ENCODE measurements at regions not wholly inside any gene's neighbourhood (a gene's known extent, or its start where the extent isn't known, plus 50 kb on each side); places are given as distances from the start of the nearest gene placed in this dataset.

GRCh38 chr2:144026753-144027152, 493.2 kb downstream of the ZEB2 start:
- Histone ChIP-seq H3K27me3 (ENCODE audit: control insufficient read depth, insufficient read depth, low read length) (no peaks in the 10 kb centered on the region), H3K27ac (ENCODE audit: low read length) (no peak overlapping the region), H3K4me1 (ENCODE audit: control insufficient read depth, insufficient read depth, low read length) (no peaks in the 10 kb centered on the region), H3K4me3 (ENCODE audit: low read length) (no peak overlapping the region), H3K36me3 (ENCODE audit: control insufficient read depth, insufficient read depth, low read length) (no peaks in the 10 kb centered on the region), H3K9me3 (ENCODE audit: control insufficient read depth, insufficient read depth, low read length) (no peaks in the 10 kb centered on the region)
- Mint-ChIP-seq H3K4me3 (no peak overlapping the region), H3K4me1 (no peaks in the 10 kb centered on the region), H3K36me3 (no peaks in the 10 kb centered on the region), H3K27me3 (ENCODE audit: low read depth in 2 of 2) (no peaks in the 10 kb centered on the region), H3K9me3 (no peaks in the 10 kb centered on the region), H3K27ac (no peak overlapping the region)
- no peak for ATAC-seq
- WGBS (ENCODE audit: insufficient coverage) = no CpG with 5 or more reads among the region's 1 CpG
- intact Hi-C loops (cut with micrococcal nuclease) = no loop called here
- DNase-seq = no peak
- no peak for TF ChIP-seq CTCF (IDR thresholded peaks at IDR 0.05)

GRCh38 chr2:144020047-144020446, 499.9 kb downstream of the ZEB2 start:
- Mint-ChIP-seq H3K4me3 (no peak overlapping the region), H3K36me3 (no peaks in the 10 kb centered on the region), H3K27me3 (ENCODE audit: low read depth in 2 of 2) (no peaks in the 10 kb centered on the region), H3K27ac (no peak overlapping the region), H3K4me1 (no peaks in the 10 kb centered on the region), H3K9me3 (peaks cover 0 to 2% of the 10 kb centered on the region in 2 donors)
- no peak for TF ChIP-seq CTCF (IDR thresholded peaks at IDR 0.05)
- H3K4me3 ChIP-seq (ENCODE audit: low read length) = no peak overlapping the region
- ATAC-seq (no peak), DNase-seq (no peak)
- H3K9me3 ChIP-seq (ENCODE audit: control insufficient read depth, insufficient read depth, low read length) = no peaks in the 10 kb centered on the region
- no peaks in the 10 kb centered on the region for H3K27me3 ChIP-seq (ENCODE audit: control insufficient read depth, insufficient read depth, low read length)
- H3K27ac ChIP-seq (ENCODE audit: low read length) = no peak overlapping the region
- 97% methylated on average over 6 of the region's 6 CpGs for WGBS (ENCODE audit: insufficient coverage)
- no peaks in the 10 kb centered on the region for H3K36me3 ChIP-seq (ENCODE audit: control insufficient read depth, insufficient read depth, low read length)
- no peaks in the 10 kb centered on the region for H3K4me1 ChIP-seq (ENCODE audit: control insufficient read depth, insufficient read depth, low read length)
- intact Hi-C loops (cut with micrococcal nuclease) = no loop called here

- Mint-ChIP-seq H3K4me1 (peaks cover 0 to 4% of the 10 kb centered on the region in 2 donors), H3K4me3 (no peak overlapping the region), H3K36me3 (no peaks in the 10 kb centered on the region), H3K9me3 (peaks cover 0 to 2% of the 10 kb centered on the region in 2 donors), H3K27ac (no peak overlapping the region), H3K27me3 (ENCODE audit: low read depth in 2 of 2) (no peaks in the 10 kb centered on the region)
- ATAC-seq (no peak), DNase-seq (no peak)
- Histone ChIP-seq H3K27me3 (ENCODE audit: control insufficient read depth, insufficient read depth, low read length) (no peaks in the 10 kb centered on the region), H3K9me3 (ENCODE audit: control insufficient read depth, insufficient read depth, low read length) (no peaks in the 10 kb centered on the region), H3K36me3 (ENCODE audit: control insufficient read depth, insufficient read depth, low read length) (no peaks in the 10 kb centered on the region), H3K4me3 (ENCODE audit: low read length) (no peak overlapping the region), H3K27ac (ENCODE audit: low read length) (no peak overlapping the region), H3K4me1 (ENCODE audit: control insufficient read depth, insufficient read depth, low read length) (no peaks in the 10 kb centered on the region)
- no peak for TF ChIP-seq CTCF (IDR thresholded peaks at IDR 0.05)
- intact Hi-C loops (cut with micrococcal nuclease) = no loop called here
- 94% methylated on average over 6 of the region's 6 CpGs for WGBS (ENCODE audit: insufficient coverage)
Measured at GRCh38 chr2:144015655-144016245, 504.2 kb downstream of the ZEB2 start.

DNA sequence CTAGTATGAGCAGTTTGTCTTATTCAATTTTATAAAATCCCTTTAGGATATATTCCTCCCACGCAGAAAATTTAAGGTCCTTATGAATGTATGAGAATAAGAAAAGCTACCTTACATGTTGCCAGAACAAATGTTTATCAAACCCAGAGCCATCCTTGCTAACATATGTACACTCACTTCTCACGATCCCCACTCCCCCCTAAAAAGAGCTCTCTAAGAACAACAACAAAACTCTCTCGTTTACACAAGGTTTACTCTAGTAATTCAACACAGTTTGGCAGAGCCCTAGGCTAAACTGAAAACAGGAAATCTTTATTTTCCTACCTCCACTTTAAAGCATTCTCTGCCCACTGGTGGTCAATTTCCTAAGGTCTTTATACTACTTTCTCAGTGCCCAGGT, 504.9 kb downstream of the ZEB2 start:
- Histone ChIP-seq H3K4me1 (ENCODE audit: control insufficient read depth, insufficient read depth, low read length) (no peaks in the 10 kb centered on the region), H3K27ac (ENCODE audit: low read length) (no peak overlapping the region), H3K27me3 (ENCODE audit: control insufficient read depth, insufficient read depth, low read length) (no peaks in the 10 kb centered on the region), H3K9me3 (ENCODE audit: control insufficient read depth, insufficient read depth, low read length) (no peaks in the 10 kb centered on the region), H3K4me3 (ENCODE audit: low read length) (no peak overlapping the region), H3K36me3 (ENCODE audit: control insufficient read depth, insufficient read depth, low read length) (no peaks in the 10 kb centered on the region)
- H3K27me3 Mint-ChIP-seq (ENCODE audit: low read depth in 2 of 2) = no peaks in the 10 kb centered on the region
- 82% methylated on average over 2 of the region's 3 CpGs for WGBS (ENCODE audit: insufficient coverage)
- H3K4me1 Mint-ChIP-seq = peaks cover 0 to 4% of the 10 kb centered on the region in 2 donors
- peaks cover 0 to 2% of the 10 kb centered on the region in 2 donors for H3K9me3 Mint-ChIP-seq
- no peak for ATAC-seq
- no peak overlapping the region for H3K4me3 Mint-ChIP-seq
- no peak overlapping the region for H3K27ac Mint-ChIP-seq
- no peaks in the 10 kb centered on the region for H3K36me3 Mint-ChIP-seq
- DNase-seq = no peak
- TF ChIP-seq CTCF (IDR thresholded peaks at IDR 0.05) = no peak
- intact Hi-C loops (cut with micrococcal nuclease) = no loop called here

Measured in natural killer cell (primary cell).